Adrenal gland (tissue), 9 donors: ENCODE measurements at regions not wholly inside any gene's neighbourhood (a gene's known extent, or its start where the extent isn't known, plus 50 kb on each side); places are given as distances from the start of the nearest gene placed in this dataset.

Experiments used
- DNase-seq, 7 donors: peaks; one replicate each; pipeline ENCODE4 v3.0.0-alpha.2; 2019 to 2020
- H3K27ac ChIP-seq, 5 donors: fragments of 200-600 bp; sonication (generic) in 4 of 5; 1 replicate in 3 of 5; 2 replicates in 2 of 5; pipeline versions ENCODE4 v1.5.1 to v1.8.0; 2016 to 2020; ENCODE audit warnings: mild to moderate bottlenecking in 1 of 5
- H3K27me3 ChIP-seq: fragments of 200-600 bp; 2 replicates; pipeline ENCODE4 v1.8.0; 2021
- H3K36me3 ChIP-seq, 2 donors: fragments of 200-600 bp; replicated peaks in 1 of 2; 1 replicate in 1 of 2; 2 replicates in 1 of 2; pipeline versions ENCODE4 v1.5.1 to v1.8.0; 2018 to 2022
- H3K4me1 ChIP-seq, 2 donors: fragments of 200-600 bp; replicated peaks in 1 of 2; 1 replicate in 1 of 2; 2 replicates in 1 of 2; pipeline versions ENCODE4 v1.5.1 to v1.8.0; 2018 to 2021
- H3K4me3 ChIP-seq, 4 donors: fragments of 200-600 bp; sonication (generic) in 3 of 4; one replicate each; pipeline ENCODE4 v1.5.1; 2016 to 2018
- H3K9me3 ChIP-seq, 3 donors: fragments of 200-600 bp; sonication (generic) in 1 of 3; replicated peaks in 1 of 3; 1 replicate in 2 of 3; 2 replicates in 1 of 3; pipeline versions ENCODE4 v1.5.1 to v1.8.0; 2016 to 2021
- CTCF ChIP-seq, 6 experiments: fragments of 450-650 bp in 4 of 6; fragments of 200-600 bp in 2 of 6; sonication (generic) in 1 of 6; IDR thresholded peaks; 1 replicate in 5 of 6; 2 replicates in 1 of 6; pipeline versions ENCODE4 v1.5.1 to v1.8.0; 2016 to 2021; ENCODE audit warnings: antibody characterized with exemption in 6 of 6, mild to moderate bottlenecking in 2 of 6, moderate library complexity in 1 of 6
- POLR2A ChIP-seq, 2 donors: fragments of 450-650 bp; IDR thresholded peaks; one replicate each; pipeline ENCODE4 v1.6.1; 2017; ENCODE audit warnings: antibody characterized with exemption in 2 of 2, mild to moderate bottlenecking in 2 of 2, moderate library complexity in 1 of 2
- WGBS, 4 donors: extraction: QIAGEN DNeasy Blood & Tissue Kit in 2 of 4; methylation state at CpG; one replicate each; pipeline versions ENCODE4 v1.1.5 to v1.1.7; 2013 to 2017; 5-methylcytosine and 5-hydroxymethylcytosine counted together
- intact Hi-C, 2 donors: fragments of 100-400 bp; cut with DNase I; formaldehyde crosslinking; loops; one replicate each; pipeline versions ENCODE4 v1.14.1 to v1.15.0; 2022 to 2023
- donor health status: healthy with polysubstance abuse.
- donor health status: Bipolar disorder and iron deficiency.
- donor health status: DM: yes; HTN: yes; CAD: no.
- donor health status: DM: no; HTN: no; CAD: no.
- donor health status: DM: no; HTN: no; CAD: no.

GRCh38 chr13:87322386-87322785 is 348.8 kb upstream of the SLITRK5 start:
- H3K27me3 ChIP-seq, result no peaks in the 10 kb centered on the region
- DNase-seq, result no peak
- no peaks in the 10 kb centered on the region for H3K36me3 ChIP-seq
- H3K9me3 ChIP-seq, result no peaks in the 10 kb centered on the region
- no peak overlapping the region for H3K4me3 ChIP-seq
- TF ChIP-seq CTCF (IDR thresholded peaks at IDR 0.05) (no peak), POLR2A (IDR thresholded peaks at IDR 0.05) (no peak)
- 57 to 77% (median 65%) methylated on average over 3 of the region's 3 CpGs for WGBS, 4 donors
- H3K4me1 ChIP-seq, result no peaks in the 10 kb centered on the region
- H3K27ac ChIP-seq, result no peak overlapping the region
- intact Hi-C loops, result no loop called here

GRCh38 chr13:87324558-87324957 is 346.6 kb upstream of the SLITRK5 start:
- 68 to 77% (median 73%) methylated on average over 3 of the region's 3 CpGs for WGBS, 4 donors
- intact Hi-C loops, result no loop called here
- no peak overlapping the region for H3K27ac ChIP-seq
- no peaks in the 10 kb centered on the region for H3K36me3 ChIP-seq
- no peak for DNase-seq
- no peak overlapping the region for H3K4me3 ChIP-seq
- no peaks in the 10 kb centered on the region for H3K4me1 ChIP-seq
- no peaks in the 10 kb centered on the region for H3K9me3 ChIP-seq
- TF ChIP-seq POLR2A (IDR thresholded peaks at IDR 0.05), result no peak
- TF ChIP-seq CTCF (IDR thresholded peaks at IDR 0.05), result no peak
- H3K27me3 ChIP-seq, result no peaks in the 10 kb centered on the region

GRCh38 chr13:87331178-87331577 is 340.0 kb upstream of the SLITRK5 start:
- no peak overlapping the region for H3K4me3 ChIP-seq
- no peaks in the 10 kb centered on the region for H3K27me3 ChIP-seq
- intact Hi-C loops, result no loop called here
- H3K27ac ChIP-seq, result no peak overlapping the region
- WGBS, 4 donors, result 26 to 52% (median 31%) methylated on average over 2 to 3 of the region's 3 CpGs
- H3K9me3 ChIP-seq, result no peaks in the 10 kb centered on the region
- peaks cover 0 to 4% of the 10 kb centered on the region in 2 donors for H3K4me1 ChIP-seq
- DNase-seq, result peak; percentile 64 to 91 (median 88)
- TF ChIP-seq CTCF (IDR thresholded peaks at IDR 0.05) (no peak), POLR2A (IDR thresholded peaks at IDR 0.05) (no peak)
- H3K36me3 ChIP-seq, result no peaks in the 10 kb centered on the region

GRCh38 chr13:87333599-87333998 is 337.6 kb upstream of the SLITRK5 start:
- Histone ChIP-seq H3K36me3 (no peaks in the 10 kb centered on the region), H3K4me3 (no peak overlapping the region), H3K27ac (no peak overlapping the region), H3K4me1 (peaks cover 0 to 4% of the 10 kb centered on the region in 2 donors), H3K9me3 (no peaks in the 10 kb centered on the region), H3K27me3 (no peaks in the 10 kb centered on the region)
- intact Hi-C loops, result no loop called here
- TF ChIP-seq CTCF (IDR thresholded peaks at IDR 0.05) (no peak), POLR2A (IDR thresholded peaks at IDR 0.05) (no peak)
- WGBS, 4 donors, result 74 to 86% (median 78%) methylated on average over 5 of the region's 5 CpGs
- no peak for DNase-seq
